ENCODE measurements at regions not wholly inside any gene's neighbourhood (a gene's known extent, or its start where the extent isn't known, plus 50 kb on each side); places are given as distances from the start of the nearest gene placed in this dataset.
A peak's percentile ranks its signal among the peaks of the same experiment; 100 is the strongest.

GRCh38 chr16:55964923-55965475 is 89.8 kb upstream of the CES5A start:
- H3K9me3 ChIP-seq (ENCODE audit: control insufficient read depth in 2 of 2, low read length in 2 of 2) = no peaks in the 10 kb centered on the region
- H3K36me3 ChIP-seq (ENCODE audit: control insufficient read depth in 2 of 2, insufficient read depth in 2 of 2, low read length in 2 of 2) = no peaks in the 10 kb centered on the region
- H3K9ac ChIP-seq (ENCODE audit: low read depth in 1 of 2, low read length in 2 of 2) = no peak overlapping the region
- no peak overlapping the region for H3K4me3 ChIP-seq (ENCODE audit: low read length in 2 of 2)
- no peaks in the 10 kb centered on the region for H3K27me3 ChIP-seq (ENCODE audit: control insufficient read depth in 2 of 2, insufficient read depth in 2 of 2, low read length in 2 of 2)
- H3K27ac ChIP-seq (ENCODE audit: low read depth in 2 of 2, low read length in 2 of 2) = no peak overlapping the region
- H3K4me1 ChIP-seq (ENCODE audit: control insufficient read depth in 2 of 2, insufficient read depth in 2 of 2, low read length in 2 of 2) = no peaks in the 10 kb centered on the region

GRCh38 chr16:55955845-55956244 is 80.7 kb upstream of the CES5A start:
- H3K4me1 ChIP-seq (ENCODE audit: control insufficient read depth in 2 of 2, insufficient read depth in 2 of 2, low read length in 2 of 2) = no peaks in the 10 kb centered on the region
- H3K9me3 ChIP-seq (ENCODE audit: control insufficient read depth in 2 of 2, low read length in 2 of 2) = no peaks in the 10 kb centered on the region
- H3K36me3 ChIP-seq (ENCODE audit: control insufficient read depth in 2 of 2, insufficient read depth in 2 of 2, low read length in 2 of 2) = no peaks in the 10 kb centered on the region
- no peak overlapping the region for H3K9ac ChIP-seq (ENCODE audit: low read depth in 1 of 2, low read length in 2 of 2)
- no peaks in the 10 kb centered on the region for H3K27me3 ChIP-seq (ENCODE audit: control insufficient read depth in 2 of 2, insufficient read depth in 2 of 2, low read length in 2 of 2)
- H3K4me3 ChIP-seq (ENCODE audit: low read length in 2 of 2) = no peak overlapping the region
- H3K27ac ChIP-seq (ENCODE audit: low read depth in 2 of 2, low read length in 2 of 2) = peak overlapping the region; percentile 2 to 28

GRCh38 chr16:55955424-55955823 is 80.3 kb upstream of the CES5A start:
- H3K4me3 ChIP-seq (ENCODE audit: low read length in 2 of 2) = no peak overlapping the region
- no peaks in the 10 kb centered on the region for H3K4me1 ChIP-seq (ENCODE audit: control insufficient read depth in 2 of 2, insufficient read depth in 2 of 2, low read length in 2 of 2)
- H3K9me3 ChIP-seq (ENCODE audit: control insufficient read depth in 2 of 2, low read length in 2 of 2) = no peaks in the 10 kb centered on the region
- no peaks in the 10 kb centered on the region for H3K36me3 ChIP-seq (ENCODE audit: control insufficient read depth in 2 of 2, insufficient read depth in 2 of 2, low read length in 2 of 2)
- H3K27ac ChIP-seq (ENCODE audit: low read depth in 2 of 2, low read length in 2 of 2) = peak overlapping the region in 1 of 2 donors; percentile 2
- no peaks in the 10 kb centered on the region for H3K27me3 ChIP-seq (ENCODE audit: control insufficient read depth in 2 of 2, insufficient read depth in 2 of 2, low read length in 2 of 2)
- no peak overlapping the region for H3K9ac ChIP-seq (ENCODE audit: low read depth in 1 of 2, low read length in 2 of 2)

GRCh38 chr16:55954906-55955305 is 79.7 kb upstream of the CES5A start:
- H3K9me3 ChIP-seq (ENCODE audit: control insufficient read depth in 2 of 2, low read length in 2 of 2) = no peaks in the 10 kb centered on the region
- H3K27ac ChIP-seq (ENCODE audit: low read depth in 2 of 2, low read length in 2 of 2) = no peak overlapping the region
- H3K4me3 ChIP-seq (ENCODE audit: low read length in 2 of 2) = no peak overlapping the region
- H3K36me3 ChIP-seq (ENCODE audit: control insufficient read depth in 2 of 2, insufficient read depth in 2 of 2, low read length in 2 of 2) = no peaks in the 10 kb centered on the region
- H3K4me1 ChIP-seq (ENCODE audit: control insufficient read depth in 2 of 2, insufficient read depth in 2 of 2, low read length in 2 of 2) = no peaks in the 10 kb centered on the region
- no peaks in the 10 kb centered on the region for H3K27me3 ChIP-seq (ENCODE audit: control insufficient read depth in 2 of 2, insufficient read depth in 2 of 2, low read length in 2 of 2)
- no peak overlapping the region for H3K9ac ChIP-seq (ENCODE audit: low read depth in 1 of 2, low read length in 2 of 2)

GRCh38 chr16:55949518-55949917 is 74.3 kb upstream of the CES5A start:
- Histone ChIP-seq H3K36me3 (ENCODE audit: control insufficient read depth in 2 of 2, insufficient read depth in 2 of 2, low read length in 2 of 2) (no peaks in the 10 kb centered on the region), H3K9ac (ENCODE audit: low read depth in 1 of 2, low read length in 2 of 2) (no peak overlapping the region), H3K9me3 (ENCODE audit: control insufficient read depth in 2 of 2, low read length in 2 of 2) (no peaks in the 10 kb centered on the region), H3K4me3 (ENCODE audit: low read length in 2 of 2) (no peak overlapping the region), H3K27me3 (ENCODE audit: control insufficient read depth in 2 of 2, insufficient read depth in 2 of 2, low read length in 2 of 2) (no peaks in the 10 kb centered on the region), H3K4me1 (ENCODE audit: control insufficient read depth in 2 of 2, insufficient read depth in 2 of 2, low read length in 2 of 2) (no peaks in the 10 kb centered on the region), H3K27ac (ENCODE audit: low read depth in 2 of 2, low read length in 2 of 2) (no peak overlapping the region)

- no peak overlapping the region for H3K4me3 ChIP-seq (ENCODE audit: low read length in 2 of 2)
- H3K4me1 ChIP-seq (ENCODE audit: control insufficient read depth in 2 of 2, insufficient read depth in 2 of 2, low read length in 2 of 2) = no peaks in the 10 kb centered on the region
- no peaks in the 10 kb centered on the region for H3K9me3 ChIP-seq (ENCODE audit: control insufficient read depth in 2 of 2, low read length in 2 of 2)
- H3K9ac ChIP-seq (ENCODE audit: low read depth in 1 of 2, low read length in 2 of 2) = no peak overlapping the region
- H3K36me3 ChIP-seq (ENCODE audit: control insufficient read depth in 2 of 2, insufficient read depth in 2 of 2, low read length in 2 of 2) = no peaks in the 10 kb centered on the region
- no peaks in the 10 kb centered on the region for H3K27me3 ChIP-seq (ENCODE audit: control insufficient read depth in 2 of 2, insufficient read depth in 2 of 2, low read length in 2 of 2)
- no peak overlapping the region for H3K27ac ChIP-seq (ENCODE audit: low read depth in 2 of 2, low read length in 2 of 2)
Measured at GRCh38 chr16:55948230-55948629, 73.1 kb upstream of the CES5A start.

GRCh38 chr16:55947366-55947765 is 72.2 kb upstream of the CES5A start:
- H3K27me3 ChIP-seq (ENCODE audit: control insufficient read depth in 2 of 2, insufficient read depth in 2 of 2, low read length in 2 of 2) = no peaks in the 10 kb centered on the region
- H3K36me3 ChIP-seq (ENCODE audit: control insufficient read depth in 2 of 2, insufficient read depth in 2 of 2, low read length in 2 of 2) = no peaks in the 10 kb centered on the region
- no peak overlapping the region for H3K27ac ChIP-seq (ENCODE audit: low read depth in 2 of 2, low read length in 2 of 2)
- H3K9ac ChIP-seq (ENCODE audit: low read depth in 1 of 2, low read length in 2 of 2) = no peak overlapping the region
- H3K4me1 ChIP-seq (ENCODE audit: control insufficient read depth in 2 of 2, insufficient read depth in 2 of 2, low read length in 2 of 2) = no peaks in the 10 kb centered on the region
- no peaks in the 10 kb centered on the region for H3K9me3 ChIP-seq (ENCODE audit: control insufficient read depth in 2 of 2, low read length in 2 of 2)
- H3K4me3 ChIP-seq (ENCODE audit: low read length in 2 of 2) = no peak overlapping the region

GRCh38 chr16:55944377-55944802 is 69.2 kb upstream of the CES5A start:
- no peaks in the 10 kb centered on the region for H3K4me1 ChIP-seq (ENCODE audit: control insufficient read depth in 2 of 2, insufficient read depth in 2 of 2, low read length in 2 of 2)
- H3K27me3 ChIP-seq (ENCODE audit: control insufficient read depth in 2 of 2, insufficient read depth in 2 of 2, low read length in 2 of 2) = no peaks in the 10 kb centered on the region
- H3K9ac ChIP-seq (ENCODE audit: low read depth in 1 of 2, low read length in 2 of 2) = no peak overlapping the region
- no peaks in the 10 kb centered on the region for H3K36me3 ChIP-seq (ENCODE audit: control insufficient read depth in 2 of 2, insufficient read depth in 2 of 2, low read length in 2 of 2)
- no peak overlapping the region for H3K4me3 ChIP-seq (ENCODE audit: low read length in 2 of 2)
- H3K27ac ChIP-seq (ENCODE audit: low read depth in 2 of 2, low read length in 2 of 2) = no peak overlapping the region
- H3K9me3 ChIP-seq (ENCODE audit: control insufficient read depth in 2 of 2, low read length in 2 of 2) = no peaks in the 10 kb centered on the region

- Histone ChIP-seq H3K9me3 (ENCODE audit: control insufficient read depth in 2 of 2, low read length in 2 of 2) (no peaks in the 10 kb centered on the region), H3K4me3 (ENCODE audit: low read length in 2 of 2) (no peak overlapping the region), H3K27ac (ENCODE audit: low read depth in 2 of 2, low read length in 2 of 2) (no peak overlapping the region), H3K9ac (ENCODE audit: low read depth in 1 of 2, low read length in 2 of 2) (no peak overlapping the region), H3K27me3 (ENCODE audit: control insufficient read depth in 2 of 2, insufficient read depth in 2 of 2, low read length in 2 of 2) (no peaks in the 10 kb centered on the region), H3K36me3 (ENCODE audit: control insufficient read depth in 2 of 2, insufficient read depth in 2 of 2, low read length in 2 of 2) (no peaks in the 10 kb centered on the region), H3K4me1 (ENCODE audit: control insufficient read depth in 2 of 2, insufficient read depth in 2 of 2, low read length in 2 of 2) (no peaks in the 10 kb centered on the region)
Measured at GRCh38 chr16:55943267-55943666, 68.1 kb upstream of the CES5A start.

- Histone ChIP-seq H3K4me3 (ENCODE audit: low read length in 2 of 2) (no peak overlapping the region), H3K27ac (ENCODE audit: low read depth in 2 of 2, low read length in 2 of 2) (no peak overlapping the region), H3K36me3 (ENCODE audit: control insufficient read depth in 2 of 2, insufficient read depth in 2 of 2, low read length in 2 of 2) (no peaks in the 10 kb centered on the region), H3K4me1 (ENCODE audit: control insufficient read depth in 2 of 2, insufficient read depth in 2 of 2, low read length in 2 of 2) (no peaks in the 10 kb centered on the region), H3K9me3 (ENCODE audit: control insufficient read depth in 2 of 2, low read length in 2 of 2) (no peaks in the 10 kb centered on the region), H3K27me3 (ENCODE audit: control insufficient read depth in 2 of 2, insufficient read depth in 2 of 2, low read length in 2 of 2) (no peaks in the 10 kb centered on the region), H3K9ac (ENCODE audit: low read depth in 1 of 2, low read length in 2 of 2) (no peak overlapping the region)
Measured at GRCh38 chr16:55942821-55943220, 67.6 kb upstream of the CES5A start.

GRCh38 chr16:55941552-55941951 is 66.4 kb upstream of the CES5A start:
- Histone ChIP-seq H3K4me3 (ENCODE audit: low read length in 2 of 2) (no peak overlapping the region), H3K9ac (ENCODE audit: low read depth in 1 of 2, low read length in 2 of 2) (no peak overlapping the region), H3K4me1 (ENCODE audit: control insufficient read depth in 2 of 2, insufficient read depth in 2 of 2, low read length in 2 of 2) (no peaks in the 10 kb centered on the region), H3K27me3 (ENCODE audit: control insufficient read depth in 2 of 2, insufficient read depth in 2 of 2, low read length in 2 of 2) (no peaks in the 10 kb centered on the region), H3K27ac (ENCODE audit: low read depth in 2 of 2, low read length in 2 of 2) (no peak overlapping the region), H3K9me3 (ENCODE audit: control insufficient read depth in 2 of 2, low read length in 2 of 2) (no peaks in the 10 kb centered on the region), H3K36me3 (ENCODE audit: control insufficient read depth in 2 of 2, insufficient read depth in 2 of 2, low read length in 2 of 2) (no peaks in the 10 kb centered on the region)

Data from mucosa of rectum (tissue), 2 donors.